IMR-90 (cell line): ENCODE measurements at regions not wholly inside any gene's neighbourhood (a gene's known extent, or its start where the extent isn't known, plus 50 kb on each side); places are given as distances from the start of the nearest gene placed in this dataset.

Experiments
- ATAC-seq: fragments of 200-7000 bp; cut with Tn5 transposase; 2 replicates; pipeline ENCODE4 v1.9.1; 2020; ENCODE audit warnings: low read depth, mild to moderate bottlenecking, moderate library complexity
- BruUV-seq: library from RNA; stranded (reverse); fragments of 400-500 nt; replicated peaks from 2 replicates; lab custom pipeline; 2021; lab: Mats Ljungman, UMichigan
- CTCF ChIA-PET: fragments of 300-600 bp; formaldehyde crosslinking; extraction: SDS; loops from one replicate; lab custom pipeline; 2021; ENCODE audit warnings: antibody characterized with exemption; lab: Yijun Ruan, JAX
- POLR2A ChIA-PET: fragments of 300-600 bp; sonication (Branson Sonifier 250); formaldehyde crosslinking; loops from one replicate; lab custom pipeline; 2022; ENCODE audit warnings: antibody characterized with exemption; ENCODE audit not compliant: unreplicated experiment; lab: Charles Lee
- DNase-seq: peaks from one replicate; pipeline ENCODE4 v3.0.0; 2013
- H2AFZ ChIP-seq: replicated peaks from 2 replicates; pipeline ENCODE3; 2013; ENCODE audit warnings: low read length, mild to moderate bottlenecking; ENCODE audit not compliant: poor library complexity
- H2AK5ac ChIP-seq: 2 replicates; pipeline ENCODE4 v1.6.1; 2013; ENCODE audit warnings: low read depth, low read length, inconsistent platforms
- H2AK9ac ChIP-seq: replicated peaks from 2 replicates; pipeline ENCODE3; 2013; ENCODE audit warnings: mild to moderate bottlenecking, low read depth, low read length, moderate library complexity; ENCODE audit not compliant: poor library complexity
- H2BK120ac ChIP-seq: 2 replicates; pipeline ENCODE4 v1.6.1; 2013; ENCODE audit warnings: low read depth, low read length, inconsistent platforms
- H2BK15ac ChIP-seq: 3 replicates; pipeline ENCODE4 v1.6.1; 2013; ENCODE audit warnings: low read depth, low read length, inconsistent platforms
- H2BK20ac ChIP-seq: 2 replicates; pipeline ENCODE4 v1.6.1; 2013; ENCODE audit warnings: low read depth, mild to moderate bottlenecking, inconsistent platforms, low read length, moderate library complexity
- H2BK5ac ChIP-seq: 2 replicates; pipeline ENCODE4 v1.6.1; 2013; ENCODE audit warnings: mild to moderate bottlenecking, low read depth, low read length, inconsistent platforms; ENCODE audit not compliant: poor library complexity, severe bottlenecking
- H3K14ac ChIP-seq: replicated peaks from 2 replicates; pipeline ENCODE4 v1.6.1; 2013; ENCODE audit warnings: low read depth, low read length, inconsistent platforms
- H3K18ac ChIP-seq: 2 replicates; pipeline ENCODE4 v1.6.1; 2013; ENCODE audit warnings: low read depth, low read length, control low read depth
- H3K23ac ChIP-seq: 2 replicates; pipeline ENCODE4 v1.6.1; 2013; ENCODE audit warnings: low read depth, low read length, inconsistent platforms
- H3K27ac ChIP-seq: 2 replicates; pipeline ENCODE4 v1.5.1; 2013; ENCODE audit warnings: mild to moderate bottlenecking, control low read depth, low read length; ENCODE audit not compliant: insufficient read depth
- H3K27me3 ChIP-seq: 2 replicates; pipeline ENCODE4 v1.6.1; 2013; ENCODE audit warnings: low read length; ENCODE audit not compliant: control insufficient read depth, insufficient read depth
- H3K36me3 ChIP-seq: 2 replicates; pipeline ENCODE4 v1.6.1; 2013; ENCODE audit warnings: low read length, mixed read lengths; ENCODE audit not compliant: control insufficient read depth, insufficient read depth
- H3K4ac ChIP-seq: 2 replicates; pipeline ENCODE4 v1.6.1; 2013; ENCODE audit warnings: low read depth, low read length, inconsistent platforms
- H3K4me1 ChIP-seq: 2 replicates; pipeline ENCODE4 v1.6.1; 2013; ENCODE audit warnings: low read length, mixed read lengths; ENCODE audit not compliant: control insufficient read depth, insufficient read depth
- H3K4me2 ChIP-seq: 2 replicates; pipeline ENCODE4 v1.6.1; 2013; ENCODE audit warnings: low read depth, mild to moderate bottlenecking, control low read depth, low read length, moderate library complexity
- H3K4me3 ChIP-seq: 2 replicates; pipeline ENCODE4 v1.5.1; 2013; ENCODE audit warnings: low read depth, mild to moderate bottlenecking, control low read depth, low read length, moderate library complexity; ENCODE audit not compliant: insufficient read depth
- H3K56ac ChIP-seq: 2 replicates; pipeline ENCODE4 v1.6.1; 2013; ENCODE audit warnings: low read length, inconsistent platforms; ENCODE audit not compliant: insufficient read depth; ENCODE audit errors: extremely low read depth
- H3K79me1 ChIP-seq, 2 experiments: 2 replicates each; pipeline ENCODE4 v1.6.1; 2013; ENCODE audit warnings: low read length in 2 of 2, inconsistent platforms in 1 of 2, low read depth in 1 of 2
- H3K9ac ChIP-seq: 2 replicates; pipeline ENCODE4 v1.6.1; 2013; ENCODE audit warnings: low read depth, low read length, control low read depth
- H3K9me1 ChIP-seq: 2 replicates; pipeline ENCODE4 v1.6.1; 2013; ENCODE audit warnings: low read length, inconsistent platforms; ENCODE audit not compliant: insufficient read depth
- H3K9me3 ChIP-seq: 2 replicates; pipeline ENCODE4 v1.6.1; 2013; ENCODE audit warnings: low read length; ENCODE audit not compliant: control insufficient read depth, insufficient read depth
- H4K20me1 ChIP-seq: 2 replicates; pipeline ENCODE4 v1.6.1; 2013; ENCODE audit warnings: low read length, inconsistent platforms; ENCODE audit not compliant: insufficient read depth
- H4K5ac ChIP-seq: 2 replicates; pipeline ENCODE4 v1.6.1; 2013; ENCODE audit warnings: mild to moderate bottlenecking, low read depth, low read length, control low read depth
- H4K8ac ChIP-seq, 2 experiments: 2 replicates each; pipeline ENCODE4 v1.6.1; 2013; ENCODE audit warnings: low read depth in 2 of 2, low read length in 2 of 2, control low read depth in 1 of 2, inconsistent platforms in 1 of 2
- H4K91ac ChIP-seq: 2 replicates; pipeline ENCODE4 v1.6.1; 2013; ENCODE audit warnings: low read depth, low read length, inconsistent platforms; ENCODE audit not compliant: insufficient read depth
- BHLHE40 ChIP-seq: fragments of 150-350 bp; IDR thresholded peaks from 2 replicates; pipeline ENCODE4 v1.6.1; 2016; ENCODE audit warnings: mild to moderate bottlenecking, low read depth, low read length
- CEBPB ChIP-seq: IDR thresholded peaks from 2 replicates; pipeline ENCODE4 v1.6.1; 2012; ENCODE audit warnings: low read depth, low read length, improper control_type of control experiment
- CHD1 ChIP-seq: IDR thresholded peaks from 2 replicates; pipeline ENCODE4 v1.6.1; 2012; ENCODE audit warnings: low read depth, low read length, improper control_type of control experiment
- CTCF ChIP-seq: conservative IDR thresholded peaks from 2 replicates; pipeline ENCODE4 v1.5.1; 2012; ENCODE audit warnings: mild to moderate bottlenecking, low read depth, low read length, improper control_type of control experiment
- ELK1 ChIP-seq: fragments of 150-350 bp; IDR thresholded peaks from 2 replicates; pipeline ENCODE4 v1.6.1; 2016; ENCODE audit warnings: low read depth, mild to moderate bottlenecking, low read length, moderate library complexity, borderline replicate concordance
- FOS ChIP-seq: fragments of 150-350 bp; IDR thresholded peaks from 2 replicates; pipeline ENCODE4 v1.6.1; 2016; ENCODE audit warnings: low read depth, low read length
- MAFK ChIP-seq: IDR thresholded peaks from 2 replicates; pipeline ENCODE4 v1.6.1; 2012; ENCODE audit warnings: low read depth, low read length, improper control_type of control experiment
- MAZ ChIP-seq: IDR thresholded peaks from 2 replicates; pipeline ENCODE4 v1.6.1; 2012; ENCODE audit warnings: low read depth, mild to moderate bottlenecking, low read length, improper control_type of control experiment, moderate library complexity, borderline replicate concordance
- MXI1 ChIP-seq: IDR thresholded peaks from 2 replicates; pipeline ENCODE4 v1.6.1; 2012; ENCODE audit warnings: low read depth, mild to moderate bottlenecking, low read length, moderate library complexity, borderline replicate concordance
- NFE2L2 ChIP-seq: fragments of 150-350 bp; IDR thresholded peaks from 2 replicates; pipeline ENCODE4 v1.6.1; 2016; ENCODE audit warnings: low read depth, mild to moderate bottlenecking, low read length
- POLR2A ChIP-seq: IDR thresholded peaks from 2 replicates; pipeline ENCODE4 v1.6.1; 2012; ENCODE audit warnings: mild to moderate bottlenecking, low read depth, low read length
- RAD21 ChIP-seq: IDR thresholded peaks from 2 replicates; pipeline ENCODE4 v1.6.1; 2012; ENCODE audit warnings: low read length, improper control_type of control experiment
- RCOR1 ChIP-seq: IDR thresholded peaks from 2 replicates; pipeline ENCODE4 v1.6.1; 2012; ENCODE audit warnings: mild to moderate bottlenecking, low read length, improper control_type of control experiment; ENCODE audit not compliant: insufficient replicate concordance
- RFX5 ChIP-seq: IDR thresholded peaks from 2 replicates; pipeline ENCODE4 v1.8.0; 2012; ENCODE audit warnings: low read depth, mild to moderate bottlenecking, low read length, moderate library complexity
- SMC3 ChIP-seq: fragments of 150-350 bp; IDR thresholded peaks from 2 replicates; pipeline ENCODE4 v1.6.1; 2016; ENCODE audit warnings: low read depth, mild to moderate bottlenecking, antibody characterized with exemption, low read length, moderate library complexity
- USF2 ChIP-seq: fragments of 150-350 bp; IDR thresholded peaks from 2 replicates; pipeline ENCODE4 v1.6.1; 2017; ENCODE audit warnings: mild to moderate bottlenecking, antibody characterized with exemption, low read length, low read depth
- WGBS, 2 experiments: methylation state at CpG; one replicate each; pipeline versions ENCODE4 v1.1.5 to v1.1.7; 2013; ENCODE audit warnings: missing lambda C conversion rate in 2 of 2; ENCODE audit not compliant: insufficient read length in 1 of 2; ENCODE audit errors: extremely low coverage in 2 of 2; 5-methylcytosine and 5-hydroxymethylcytosine counted together
- dilution Hi-C: fragments of 300-500 bp; cut with HindIII; formaldehyde crosslinking; loops from one replicate; pipeline ENCODE4 v1.14.3; 2018; ENCODE audit warnings: low sequenced_read_pairs; ENCODE audit not compliant: unreplicated experiment
- in situ Hi-C: fragments of 300-500 bp; cut with MboI; formaldehyde crosslinking; loops from 3 replicates; pipeline ENCODE4 v1.14.3; 2019; ENCODE audit warnings: low sequenced_read_pairs, inconsistent platforms, mixed read lengths
- intact Hi-C: fragments of 100-400 bp; cut with micrococcal nuclease; formaldehyde crosslinking; loops from 2 replicates; pipeline ENCODE4 v1.10.0; 2022

GRCh38 chr3:163924600-163924999, 1153.7 kb downstream of the SI start:
- 22% methylated on average over 4 of the region's 6 CpGs; no CpG with 5 or more reads in 1 of the 2 experiments for WGBS, 2 experiments
- no peak for ATAC-seq
- in situ Hi-C loops, result no loop called here

More at GRCh38 chr3:163924600-163924999, 1153.7 kb downstream of the SI start:
- Histone ChIP-seq H4K5ac (no peak overlapping the region), H3K4me2 (no peak overlapping the region), H3K9me3 (peaks cover 8% of the 10 kb centered on the region), H3K9me1 (no peaks in the 10 kb centered on the region), H3K4me1 (no peaks in the 10 kb centered on the region), H3K36me3 (no peaks in the 10 kb centered on the region), H2BK120ac (no peak overlapping the region), H3K27ac (no peak overlapping the region), H2BK20ac (no peak overlapping the region), H2BK15ac (no peak overlapping the region), H3K14ac (no peak overlapping the region), H2AK9ac (no peak overlapping the region), H3K4me3 (no peak overlapping the region), H3K27me3 (no peaks in the 10 kb centered on the region), H3K9ac (no peak overlapping the region), H3K56ac (no peak overlapping the region), H4K20me1 (no peaks in the 10 kb centered on the region), H3K18ac (no peak overlapping the region), H2AK5ac (no peak overlapping the region), H2BK5ac (no peak overlapping the region), H3K79me1 (no peaks in the 10 kb centered on the region), H4K8ac (no peak overlapping the region), H2AFZ (no peak overlapping the region), H3K4ac (no peak overlapping the region), H3K23ac (no peak overlapping the region), H4K91ac (no peak overlapping the region)
- no peak for DNase-seq
- ChIA-PET POLR2A (no interaction called here), CTCF (no interaction called here)
- no TSS peak for BruUV-seq
- intact Hi-C loops (no loop called here), dilution Hi-C loops (no loop called here)
- TF ChIP-seq CEBPB (no peak), CHD1 (no peak), ELK1 (no peak), RCOR1 (no peak), USF2 (no peak), SMC3 (no peak), FOS (no peak), BHLHE40 (no peak), RAD21 (no peak), MAZ (no peak), MAFK (no peak), CTCF (no peak), RFX5 (no peak), NFE2L2 (no peak), MXI1 (no peak), POLR2A (no peak)
